Liver (tissue), 8 donors: ENCODE measurements at regions not wholly inside any gene's neighbourhood (a gene's known extent, or its start where the extent isn't known, plus 50 kb on each side); places are given as distances from the start of the nearest gene placed in this dataset.
"Not testable (repeated sequence)": the region's sequence is repeated elsewhere in the genome, so short reads cannot be mapped to it uniquely, and the experiment has no call there.

ENCODE experiments used
- DNase-seq: peaks from one replicate; pipeline ENCODE4 v3.0.0-alpha.2; 2017; ENCODE audit warnings: low spot score
- H3K27ac ChIP-seq, 2 donors: one replicate each; pipeline ENCODE4 v1.7.0; 2013; ENCODE audit warnings: inconsistent platforms in 2 of 2, low read length in 2 of 2, control low read depth in 1 of 2, low read depth in 1 of 2, mild to moderate bottlenecking in 1 of 2
- H3K27me3 ChIP-seq, 4 donors: one replicate each; pipeline versions ENCODE4 v1.6.1 to v1.7.0; 2013; ENCODE audit warnings: low read length in 3 of 4, inconsistent platforms in 1 of 4, mild to moderate bottlenecking in 1 of 4, moderate library complexity in 1 of 4; ENCODE audit not compliant: control insufficient read depth in 4 of 4, insufficient read depth in 4 of 4
- H3K36me3 ChIP-seq, 4 donors: one replicate each; pipeline versions ENCODE4 v1.6.1 to v1.7.0; 2013; ENCODE audit warnings: low read length in 3 of 4, mild to moderate bottlenecking in 3 of 4, low read depth in 1 of 4, moderate library complexity in 1 of 4; ENCODE audit not compliant: control insufficient read depth in 4 of 4, insufficient read depth in 3 of 4
- H3K4me1 ChIP-seq, 4 donors: one replicate each; pipeline versions ENCODE4 v1.6.1 to v1.7.0; 2013; ENCODE audit warnings: low read length in 3 of 4, mild to moderate bottlenecking in 3 of 4, moderate library complexity in 1 of 4; ENCODE audit not compliant: control insufficient read depth in 4 of 4, insufficient read depth in 4 of 4
- H3K4me3 ChIP-seq, 3 donors: one replicate each; pipeline versions ENCODE4 v1.6.1 to v1.7.0; 2013; ENCODE audit warnings: low read length in 3 of 3, control low read depth in 1 of 3, low read depth in 1 of 3, mild to moderate bottlenecking in 1 of 3
- H3K9ac ChIP-seq, 2 donors: one replicate each; pipeline ENCODE4 v1.7.0; 2013; ENCODE audit warnings: low read length in 2 of 2, mild to moderate bottlenecking in 2 of 2, moderate library complexity in 2 of 2, control low read depth in 1 of 2, low read depth in 1 of 2
- H3K9me3 ChIP-seq, 4 donors: one replicate each; pipeline versions ENCODE4 v1.6.1 to v1.7.0; 2013; ENCODE audit warnings: low read length in 3 of 4; ENCODE audit not compliant: control insufficient read depth in 4 of 4
- EGR1 ChIP-seq, 2 donors: IDR thresholded peaks; 2 replicates each; pipeline ENCODE4 v1.6.1; 2016 to 2018; ENCODE audit warnings: antibody characterized with exemption in 2 of 2, low read depth in 2 of 2
- FOXA1 ChIP-seq: IDR thresholded peaks from 2 replicates; pipeline ENCODE4 v1.6.1; 2016; ENCODE audit warnings: antibody characterized with exemption
- FOXA2 ChIP-seq: IDR thresholded peaks from 2 replicates; pipeline ENCODE4 v1.6.1; 2016; ENCODE audit warnings: antibody characterized with exemption
- GABPA ChIP-seq, 2 donors: IDR thresholded peaks in 1 of 2; conservative IDR thresholded peaks in 1 of 2; 2 replicates each; pipeline ENCODE4 v1.6.1; 2016; ENCODE audit warnings: antibody characterized with exemption in 2 of 2, mild to moderate bottlenecking in 1 of 2, moderate library complexity in 1 of 2
- HNF4A ChIP-seq, 2 donors: conservative IDR thresholded peaks; 2 replicates each; pipeline ENCODE4 v1.6.1; 2016; ENCODE audit warnings: antibody characterized with exemption in 2 of 2, mild to moderate bottlenecking in 2 of 2
- HNF4G ChIP-seq: IDR thresholded peaks from 2 replicates; pipeline ENCODE4 v1.6.1; 2016; ENCODE audit warnings: antibody characterized with exemption
- NR2F2 ChIP-seq: IDR thresholded peaks from 2 replicates; pipeline ENCODE4 v1.6.1; 2016; ENCODE audit warnings: antibody characterized with exemption
- RAD21 ChIP-seq, 2 donors: IDR thresholded peaks; 2 replicates each; pipeline ENCODE4 v1.6.1; 2016; ENCODE audit warnings: antibody characterized with exemption in 2 of 2, mild to moderate bottlenecking in 2 of 2
- REST ChIP-seq: IDR thresholded peaks from 2 replicates; pipeline ENCODE4 v1.6.1; 2016; ENCODE audit warnings: antibody characterized with exemption, mild to moderate bottlenecking
- RXRA ChIP-seq, 2 donors: IDR thresholded peaks; 2 replicates each; pipeline ENCODE4 v1.6.1; 2017 to 2018; ENCODE audit warnings: antibody characterized with exemption in 2 of 2, mild to moderate bottlenecking in 1 of 2
- SP1 ChIP-seq: IDR thresholded peaks from 2 replicates; pipeline ENCODE4 v1.6.1; 2018; ENCODE audit warnings: antibody characterized with exemption, mild to moderate bottlenecking
- TAF1 ChIP-seq: conservative IDR thresholded peaks from 2 replicates; pipeline ENCODE4 v1.6.1; 2016; ENCODE audit warnings: antibody characterized with exemption, mild to moderate bottlenecking
- YY1 ChIP-seq: IDR thresholded peaks from 2 replicates; pipeline ENCODE4 v1.6.1; 2016; ENCODE audit warnings: antibody characterized with exemption, mild to moderate bottlenecking
- ZBTB33 ChIP-seq: IDR thresholded peaks from 2 replicates; pipeline ENCODE4 v1.6.1; 2016; ENCODE audit warnings: antibody characterized with exemption
- WGBS: extraction: QIAGEN DNeasy Blood & Tissue Kit; methylation state at CpG from one replicate; pipeline ENCODE4 v1.1.7; 2013; 5-methylcytosine and 5-hydroxymethylcytosine counted together
- TF ChIP-seq, protein P1 (sequence below): IDR thresholded peaks from 2 replicates; pipeline ENCODE4 v1.6.1; 2016; ENCODE audit warnings: antibody characterized with exemption
- TF ChIP-seq, protein P2 (sequence below): IDR thresholded peaks from 2 replicates; pipeline ENCODE4 v1.6.1; 2016; ENCODE audit warnings: antibody characterized with exemption
- TF ChIP-seq, protein P3 (sequence below): fragments of 150-350 bp; IDR thresholded peaks from 2 replicates; pipeline ENCODE4 v1.5.1; 2017; ENCODE audit warnings: improper control_type of control experiment, low read depth, low read length; ENCODE audit not compliant: missing input control
- donor health status: healthy.
- donor health status: healthy.
- donor health status: healthy.
- donor health status: healthy.
- donor health status: healthy.

DNA sequence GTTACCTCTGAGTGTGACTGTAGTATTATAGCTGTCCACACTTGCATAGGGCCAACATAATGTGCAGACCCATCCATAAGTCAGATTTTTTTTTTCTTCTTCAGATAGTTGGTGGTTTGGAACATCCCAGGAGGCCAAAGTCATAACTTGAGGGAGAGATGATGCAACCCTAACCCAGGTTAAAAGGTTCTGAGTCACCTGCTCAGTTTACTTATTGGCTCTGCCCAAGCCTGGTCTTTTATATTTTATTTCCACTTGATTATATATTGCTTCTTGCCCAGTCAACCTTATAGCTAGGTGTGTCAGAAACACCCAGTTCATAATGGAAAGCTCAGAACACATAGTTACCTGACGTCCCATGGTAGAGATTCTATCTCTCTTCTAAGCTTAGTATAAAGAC lies 113.1 kb upstream of the PCSK1 start (continued):
- TF ChIP-seq FOXA2 (no peak), HNF4A (conservative IDR thresholded peaks at IDR 0.05) (no peak), ZBTB33 (no peak), GABPA (IDR thresholded peaks at IDR 0.05 in 1 of 2, conservative IDR thresholded peaks at IDR 0.05 in 1 of 2) (no peak), RXRA (IDR thresholded peaks at IDR 0.05) (no peak), EGR1 (IDR thresholded peaks at IDR 0.05; ENCODE audit: low read depth in 2 of 2) (no peak), FOXA1 (no peak), RAD21 (IDR thresholded peaks at IDR 0.05) (no peak)

DNA sequence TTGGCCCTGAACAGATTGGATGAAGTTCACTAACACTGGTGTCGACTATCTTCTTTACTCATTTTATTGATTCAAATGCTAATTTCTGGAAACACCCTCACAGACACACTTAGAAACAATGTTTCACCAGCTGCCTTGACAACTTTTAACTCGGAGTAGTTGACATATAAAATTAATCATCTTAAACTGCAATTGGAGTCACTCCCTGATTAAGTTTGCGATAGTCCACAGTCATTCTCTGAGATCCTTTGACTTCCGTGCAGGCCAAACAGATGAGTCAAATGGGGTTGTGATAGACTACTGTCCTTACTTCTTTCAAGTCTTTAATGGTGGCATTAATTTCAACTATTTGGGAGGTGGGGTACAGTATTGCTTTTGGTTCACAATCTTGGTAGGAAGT lies 114.4 kb upstream of the PCSK1 start:
- H3K9ac ChIP-seq: no peak overlapping the region
- 91% methylated on average over 4 of the region's 4 CpGs for WGBS
- no peak for TF ChIP-seq RAD21 (IDR thresholded peaks at IDR 0.05)
- TF ChIP-seq, protein P1, sequence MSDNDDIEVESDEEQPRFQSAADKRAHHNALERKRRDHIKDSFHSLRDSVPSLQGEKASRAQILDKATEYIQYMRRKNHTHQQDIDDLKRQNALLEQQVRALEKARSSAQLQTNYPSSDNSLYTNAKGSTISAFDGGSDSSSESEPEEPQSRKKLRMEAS: no peak
- TF ChIP-seq RXRA (IDR thresholded peaks at IDR 0.05): no peak
- no peak overlapping the region for H3K4me3 ChIP-seq
- no peak overlapping the region for H3K27ac ChIP-seq
- H3K9me3 ChIP-seq: no peaks in the 10 kb centered on the region
- H3K36me3 ChIP-seq: no peaks in the 10 kb centered on the region
- DNase-seq: no peak
- peaks cover 0 to 1% (median 0%) of the 10 kb centered on the region in 4 donors for H3K4me1 ChIP-seq
- H3K27me3 ChIP-seq: no peaks in the 10 kb centered on the region

- no peak for TF ChIP-seq GABPA (IDR thresholded peaks at IDR 0.05 in 1 of 2, conservative IDR thresholded peaks at IDR 0.05 in 1 of 2)
- TF ChIP-seq EGR1 (IDR thresholded peaks at IDR 0.05; ENCODE audit: low read depth in 2 of 2): no peak
- TF ChIP-seq FOXA2: no peak
- TF ChIP-seq SP1: no peak
- no peak for TF ChIP-seq HNF4A (conservative IDR thresholded peaks at IDR 0.05)
- no peak for TF ChIP-seq RXRA (IDR thresholded peaks at IDR 0.05)
- no peak for TF ChIP-seq HNF4G
- TF ChIP-seq, protein P2, sequence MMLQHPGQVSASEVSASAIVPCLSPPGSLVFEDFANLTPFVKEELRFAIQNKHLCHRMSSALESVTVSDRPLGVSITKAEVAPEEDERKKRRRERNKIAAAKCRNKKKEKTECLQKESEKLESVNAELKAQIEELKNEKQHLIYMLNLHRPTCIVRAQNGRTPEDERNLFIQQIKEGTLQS: no peak
- no peak for TF ChIP-seq TAF1
- TF ChIP-seq REST: no peak
- TF ChIP-seq NR2F2: no peak
- no peak for TF ChIP-seq FOXA1
- TF ChIP-seq, protein P3, sequence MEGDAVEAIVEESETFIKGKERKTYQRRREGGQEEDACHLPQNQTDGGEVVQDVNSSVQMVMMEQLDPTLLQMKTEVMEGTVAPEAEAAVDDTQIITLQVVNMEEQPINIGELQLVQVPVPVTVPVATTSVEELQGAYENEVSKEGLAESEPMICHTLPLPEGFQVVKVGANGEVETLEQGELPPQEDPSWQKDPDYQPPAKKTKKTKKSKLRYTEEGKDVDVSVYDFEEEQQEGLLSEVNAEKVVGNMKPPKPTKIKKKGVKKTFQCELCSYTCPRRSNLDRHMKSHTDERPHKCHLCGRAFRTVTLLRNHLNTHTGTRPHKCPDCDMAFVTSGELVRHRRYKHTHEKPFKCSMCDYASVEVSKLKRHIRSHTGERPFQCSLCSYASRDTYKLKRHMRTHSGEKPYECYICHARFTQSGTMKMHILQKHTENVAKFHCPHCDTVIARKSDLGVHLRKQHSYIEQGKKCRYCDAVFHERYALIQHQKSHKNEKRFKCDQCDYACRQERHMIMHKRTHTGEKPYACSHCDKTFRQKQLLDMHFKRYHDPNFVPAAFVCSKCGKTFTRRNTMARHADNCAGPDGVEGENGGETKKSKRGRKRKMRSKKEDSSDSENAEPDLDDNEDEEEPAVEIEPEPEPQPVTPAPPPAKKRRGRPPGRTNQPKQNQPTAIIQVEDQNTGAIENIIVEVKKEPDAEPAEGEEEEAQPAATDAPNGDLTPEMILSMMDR: no peak
- no peak for TF ChIP-seq YY1
- no peak for TF ChIP-seq RAD21 (IDR thresholded peaks at IDR 0.05)
- no peaks in the 10 kb centered on the region for H3K36me3 ChIP-seq
- H3K4me1 ChIP-seq: peaks cover 0 to 1% (median 0%) of the 10 kb centered on the region in 4 donors
- H3K9ac ChIP-seq: no peak overlapping the region
- H3K9me3 ChIP-seq: no peaks in the 10 kb centered on the region
- no peak overlapping the region for H3K4me3 ChIP-seq
- no peak for DNase-seq
- no peaks in the 10 kb centered on the region for H3K27me3 ChIP-seq
- no peak overlapping the region for H3K27ac ChIP-seq
- WGBS: 69% methylated on average over 2 of the region's 2 CpGs
These were observed 113.3 kb upstream of the CAST start for GRCh38 chr5:96548905-96549304.

- not testable (repeated sequence) for H3K4me1 ChIP-seq, H3K4me3 ChIP-seq, H3K9me3 ChIP-seq, H3K27ac ChIP-seq, DNase-seq, H3K27me3 ChIP-seq, H3K9ac ChIP-seq, H3K36me3 ChIP-seq
- 97% methylated on average over 2 of the region's 2 CpGs for WGBS
These were observed 101.3 kb upstream of the CAST start for GRCh38 chr5:96560857-96561256.
